ENCODE measurements at regions not wholly inside any gene's neighbourhood (a gene's known extent, or its start where the extent isn't known, plus 50 kb on each side); places are given as distances from the start of the nearest gene placed in this dataset.
"Not testable (repeated sequence)": the region's sequence is repeated elsewhere in the genome, so short reads cannot be mapped to it uniquely, and the experiment has no call there.

- TF ChIP-seq CTCF, POLR2A, POLR2AphosphoS5 (IDR thresholded peaks at IDR 0.05): not testable (repeated sequence)
Measured at GRCh38 chr7:66570179-66570578, 58.5 kb upstream of the KCTD7 start.
